ENCODE measurements at regions not wholly inside any gene's neighbourhood (a gene's known extent, or its start where the extent isn't known, plus 50 kb on each side); places are given as distances from the start of the nearest gene placed in this dataset.

DNA sequence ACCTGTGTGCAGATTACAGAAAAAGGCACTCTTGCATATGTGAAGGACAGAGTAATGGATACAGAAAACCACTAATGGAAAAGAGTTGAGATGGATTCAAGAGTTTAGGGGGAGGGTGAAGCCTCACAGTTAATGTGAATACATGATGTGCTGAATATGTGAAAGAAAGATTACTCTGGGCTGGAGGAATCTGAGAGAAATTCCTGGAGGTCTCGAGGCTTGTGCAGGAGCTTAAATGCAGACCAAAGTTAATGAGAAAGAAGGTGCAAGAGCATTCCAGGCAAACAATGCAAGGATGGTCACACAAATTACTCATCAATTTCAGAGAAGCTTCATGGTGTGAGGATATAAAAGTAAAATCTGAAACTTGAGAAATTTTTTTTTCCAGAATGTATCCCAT, 768.8 kb downstream of the STPG2 start:
- TF ChIP-seq ATF3 (IDR thresholded peaks at IDR 0.05) (no peak), SP1 (IDR thresholded peaks at IDR 0.05) (no peak), MAX (IDR thresholded peaks at IDR 0.05) (no peak)
- TF ChIP-seq, protein P1, sequence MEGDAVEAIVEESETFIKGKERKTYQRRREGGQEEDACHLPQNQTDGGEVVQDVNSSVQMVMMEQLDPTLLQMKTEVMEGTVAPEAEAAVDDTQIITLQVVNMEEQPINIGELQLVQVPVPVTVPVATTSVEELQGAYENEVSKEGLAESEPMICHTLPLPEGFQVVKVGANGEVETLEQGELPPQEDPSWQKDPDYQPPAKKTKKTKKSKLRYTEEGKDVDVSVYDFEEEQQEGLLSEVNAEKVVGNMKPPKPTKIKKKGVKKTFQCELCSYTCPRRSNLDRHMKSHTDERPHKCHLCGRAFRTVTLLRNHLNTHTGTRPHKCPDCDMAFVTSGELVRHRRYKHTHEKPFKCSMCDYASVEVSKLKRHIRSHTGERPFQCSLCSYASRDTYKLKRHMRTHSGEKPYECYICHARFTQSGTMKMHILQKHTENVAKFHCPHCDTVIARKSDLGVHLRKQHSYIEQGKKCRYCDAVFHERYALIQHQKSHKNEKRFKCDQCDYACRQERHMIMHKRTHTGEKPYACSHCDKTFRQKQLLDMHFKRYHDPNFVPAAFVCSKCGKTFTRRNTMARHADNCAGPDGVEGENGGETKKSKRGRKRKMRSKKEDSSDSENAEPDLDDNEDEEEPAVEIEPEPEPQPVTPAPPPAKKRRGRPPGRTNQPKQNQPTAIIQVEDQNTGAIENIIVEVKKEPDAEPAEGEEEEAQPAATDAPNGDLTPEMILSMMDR (IDR thresholded peaks at IDR 0.05; ENCODE audit: low read depth, low read length, missing input control) = no peak

Data from liver (tissue), 3 donors.